ENCODE measurements at regions not wholly inside any gene's neighbourhood (a gene's known extent, or its start where the extent isn't known, plus 50 kb on each side); places are given as distances from the start of the nearest gene placed in this dataset.

DNA sequence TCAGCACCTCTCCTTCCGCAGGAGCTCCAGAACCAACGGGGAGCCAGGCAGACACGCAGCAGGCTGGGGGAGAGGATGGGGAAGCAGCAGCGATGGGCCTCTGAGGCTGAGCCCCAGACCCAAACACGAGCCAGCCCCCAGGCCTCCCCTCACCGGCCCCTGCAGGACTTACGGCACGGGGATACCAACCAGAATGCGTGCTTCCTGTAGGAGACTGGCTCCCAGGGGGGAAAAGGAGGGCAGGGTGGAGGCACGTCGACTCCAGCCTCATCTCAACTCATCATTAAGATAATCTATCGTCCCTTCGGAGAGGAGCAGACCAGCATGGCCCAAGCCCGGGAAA, 495.1 kb upstream of the MYT1L start:
- Histone ChIP-seq H3K4me1 (ENCODE audit: control insufficient read depth, insufficient read depth, low read length, unreplicated experiment) (no peaks in the 10 kb centered on the region), H2AFZ (ENCODE audit: low read length, unreplicated experiment) (no peak overlapping the region), H3K27me3 (ENCODE audit: insufficient read depth, low read length) (no peaks in the 10 kb centered on the region), H3K4me3 (ENCODE audit: low read depth, low read length) (no peak overlapping the region), H3K79me2 (ENCODE audit: control insufficient read depth, insufficient read depth, low read length, unreplicated experiment) (no peaks in the 10 kb centered on the region), H3K36me3 (ENCODE audit: insufficient read depth, low read length) (no peaks in the 10 kb centered on the region), H3K27ac (ENCODE audit: low read depth, low read length) (no peak overlapping the region)

DNA sequence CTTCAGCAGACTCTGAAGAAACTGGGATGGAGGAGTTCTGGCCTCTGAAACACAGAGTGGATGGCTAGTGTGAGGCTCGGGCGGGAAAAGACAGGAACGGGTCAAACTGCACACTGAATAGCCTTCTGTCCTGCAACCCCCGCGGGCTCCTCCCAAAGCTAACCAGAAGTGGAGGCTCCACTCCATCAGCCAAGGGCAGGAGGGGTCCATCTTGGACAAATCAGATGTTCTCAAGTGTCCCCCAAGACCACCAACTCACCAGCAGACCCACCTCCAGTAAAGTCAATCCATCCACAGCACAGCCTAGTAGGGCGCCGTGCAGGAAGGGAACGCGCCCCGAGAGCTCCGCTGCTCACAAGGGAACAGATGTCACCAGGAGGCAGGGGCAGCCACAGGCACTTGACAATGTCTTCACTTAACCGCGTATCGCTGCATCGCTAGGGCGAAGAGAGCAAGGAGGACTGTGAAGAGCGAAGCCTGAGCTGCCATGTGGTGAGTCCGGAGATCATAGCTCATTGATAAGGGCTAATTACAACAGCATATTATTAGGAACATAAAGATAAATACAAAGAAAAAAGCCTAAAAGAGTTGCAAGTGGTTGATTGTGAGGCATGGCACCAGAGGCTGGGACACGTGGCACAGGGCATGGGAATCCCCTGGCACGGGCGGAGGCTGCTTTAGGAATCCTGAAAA, 494.6 kb upstream of the MYT1L start:
- no peaks in the 10 kb centered on the region for H3K4me1 ChIP-seq (ENCODE audit: control insufficient read depth, insufficient read depth, low read length, unreplicated experiment)
- H3K27ac ChIP-seq (ENCODE audit: low read depth, low read length) = no peak overlapping the region
- H3K36me3 ChIP-seq (ENCODE audit: insufficient read depth, low read length) = no peaks in the 10 kb centered on the region
- no peaks in the 10 kb centered on the region for H3K27me3 ChIP-seq (ENCODE audit: insufficient read depth, low read length)
- no peak overlapping the region for H3K4me3 ChIP-seq (ENCODE audit: low read depth, low read length)
- H3K79me2 ChIP-seq (ENCODE audit: control insufficient read depth, insufficient read depth, low read length, unreplicated experiment) = no peaks in the 10 kb centered on the region
- no peak overlapping the region for H2AFZ ChIP-seq (ENCODE audit: low read length, unreplicated experiment)

DNA sequence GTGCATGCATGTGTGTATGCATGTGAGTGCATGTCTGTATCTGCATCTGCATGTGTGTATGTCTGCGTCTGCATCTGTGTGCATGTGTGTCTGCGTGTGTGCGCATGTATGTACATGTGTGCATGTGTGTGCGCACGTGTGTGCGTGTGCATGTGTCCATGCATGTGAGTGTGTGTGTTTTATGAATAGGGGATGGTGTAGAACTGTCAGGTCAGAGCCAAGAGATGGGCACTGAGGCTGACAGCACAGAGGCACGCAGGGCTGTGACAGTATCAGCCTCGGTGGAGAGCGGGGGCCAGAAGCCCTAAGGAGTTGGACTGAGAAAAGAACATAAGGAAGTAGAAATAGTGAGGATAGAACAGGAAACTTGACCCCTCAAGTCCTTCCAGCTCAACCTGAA, 494.0 kb upstream of the MYT1L start:
- Histone ChIP-seq H3K36me3 (ENCODE audit: insufficient read depth, low read length) (no peaks in the 10 kb centered on the region), H3K79me2 (ENCODE audit: control insufficient read depth, insufficient read depth, low read length, unreplicated experiment) (no peaks in the 10 kb centered on the region), H3K27ac (ENCODE audit: low read depth, low read length) (no peak overlapping the region), H3K4me1 (ENCODE audit: control insufficient read depth, insufficient read depth, low read length, unreplicated experiment) (no peaks in the 10 kb centered on the region), H3K27me3 (ENCODE audit: insufficient read depth, low read length) (no peaks in the 10 kb centered on the region), H2AFZ (ENCODE audit: low read length, unreplicated experiment) (no peak overlapping the region), H3K4me3 (ENCODE audit: low read depth, low read length) (no peak overlapping the region)

DNA sequence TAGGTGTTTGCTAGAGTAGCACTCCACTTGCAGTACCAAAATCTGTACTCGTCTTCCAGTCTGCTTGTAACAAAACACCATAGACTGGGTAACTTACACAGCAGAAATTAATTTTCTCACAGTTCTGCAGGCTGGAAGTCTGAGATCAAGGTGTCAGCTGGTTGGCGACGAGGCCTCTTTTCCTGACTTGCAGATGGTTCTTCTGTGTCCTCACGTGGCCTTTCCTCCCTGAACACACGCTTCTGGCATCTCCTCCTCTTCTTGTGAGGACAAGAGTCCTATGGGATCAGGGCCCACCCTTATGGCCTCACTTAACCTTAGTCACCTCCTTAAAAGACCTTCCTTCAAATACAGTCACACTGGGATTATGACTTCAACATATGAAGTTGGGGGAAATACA, 493.5 kb upstream of the MYT1L start:
- Histone ChIP-seq H3K4me1 (ENCODE audit: control insufficient read depth, insufficient read depth, low read length, unreplicated experiment) (no peaks in the 10 kb centered on the region), H3K36me3 (ENCODE audit: insufficient read depth, low read length) (no peaks in the 10 kb centered on the region), H2AFZ (ENCODE audit: low read length, unreplicated experiment) (no peak overlapping the region), H3K27me3 (ENCODE audit: insufficient read depth, low read length) (no peaks in the 10 kb centered on the region), H3K79me2 (ENCODE audit: control insufficient read depth, insufficient read depth, low read length, unreplicated experiment) (no peaks in the 10 kb centered on the region), H3K27ac (ENCODE audit: low read depth, low read length) (no peak overlapping the region), H3K4me3 (ENCODE audit: low read depth, low read length) (no peak overlapping the region)

DNA sequence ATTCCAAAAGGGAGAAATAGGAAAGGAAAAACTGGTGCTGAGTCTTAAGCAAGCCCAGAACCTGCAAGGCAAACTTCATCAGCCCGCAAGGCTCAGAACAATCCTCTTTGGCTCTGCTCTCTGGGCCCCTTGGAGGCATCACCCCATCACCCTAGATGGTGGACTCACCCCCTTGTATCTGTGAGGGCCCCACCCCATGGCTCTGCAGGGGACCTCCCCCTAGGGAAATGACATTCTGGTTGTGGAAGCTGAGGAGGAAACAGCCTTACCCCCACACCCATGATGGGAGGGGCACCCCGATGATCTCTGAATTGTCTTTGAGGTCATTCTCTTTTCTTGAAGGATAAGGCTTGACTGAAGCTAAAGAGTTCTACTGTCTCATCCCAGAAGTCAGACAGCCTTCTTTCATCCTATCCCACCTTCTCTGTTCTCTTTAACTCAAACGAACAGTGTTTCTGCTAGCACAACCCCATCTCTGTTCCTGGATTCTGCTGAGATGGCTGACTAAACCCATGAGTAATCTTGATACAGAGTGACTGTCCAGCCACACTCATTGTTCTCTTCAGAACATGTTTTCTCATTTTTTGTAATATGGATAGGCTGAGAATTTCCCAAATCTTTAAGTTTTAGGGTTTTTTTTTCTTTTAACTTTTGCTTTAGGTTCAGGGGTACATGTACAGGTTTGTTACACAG, 492.1 kb upstream of the MYT1L start:
- Histone ChIP-seq H3K36me3 (ENCODE audit: insufficient read depth, low read length) (no peaks in the 10 kb centered on the region), H3K27me3 (ENCODE audit: insufficient read depth, low read length) (no peaks in the 10 kb centered on the region), H3K79me2 (ENCODE audit: control insufficient read depth, insufficient read depth, low read length, unreplicated experiment) (no peaks in the 10 kb centered on the region), H3K4me3 (ENCODE audit: low read depth, low read length) (no peak overlapping the region), H3K27ac (ENCODE audit: low read depth, low read length) (no peak overlapping the region), H3K4me1 (ENCODE audit: control insufficient read depth, insufficient read depth, low read length, unreplicated experiment) (no peaks in the 10 kb centered on the region), H2AFZ (ENCODE audit: low read length, unreplicated experiment) (no peak overlapping the region)

DNA sequence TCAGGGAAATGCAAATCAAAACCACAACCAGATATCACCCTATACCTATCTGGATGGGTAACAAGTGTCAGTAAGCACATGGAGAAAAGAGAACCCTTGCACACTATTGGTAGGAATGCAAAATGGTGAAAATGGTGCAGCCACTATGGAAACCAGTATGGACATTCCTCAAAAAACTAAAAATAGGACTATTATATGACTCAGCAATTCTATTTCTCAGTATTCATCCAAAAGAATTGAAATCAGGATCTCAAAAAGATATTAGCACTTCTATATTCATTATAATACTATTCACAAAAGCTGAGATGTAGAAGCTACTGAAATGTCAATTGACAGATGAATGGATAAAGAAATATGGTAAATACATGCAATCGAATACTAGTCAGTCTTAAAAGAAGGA, 491.1 kb upstream of the MYT1L start:
- Histone ChIP-seq H3K4me3 (ENCODE audit: low read depth, low read length) (no peak overlapping the region), H3K36me3 (ENCODE audit: insufficient read depth, low read length) (no peaks in the 10 kb centered on the region), H2AFZ (ENCODE audit: low read length, unreplicated experiment) (no peak overlapping the region), H3K27me3 (ENCODE audit: insufficient read depth, low read length) (no peaks in the 10 kb centered on the region), H3K79me2 (ENCODE audit: control insufficient read depth, insufficient read depth, low read length, unreplicated experiment) (no peaks in the 10 kb centered on the region), H3K27ac (ENCODE audit: low read depth, low read length) (no peak overlapping the region), H3K4me1 (ENCODE audit: control insufficient read depth, insufficient read depth, low read length, unreplicated experiment) (no peaks in the 10 kb centered on the region)

DNA sequence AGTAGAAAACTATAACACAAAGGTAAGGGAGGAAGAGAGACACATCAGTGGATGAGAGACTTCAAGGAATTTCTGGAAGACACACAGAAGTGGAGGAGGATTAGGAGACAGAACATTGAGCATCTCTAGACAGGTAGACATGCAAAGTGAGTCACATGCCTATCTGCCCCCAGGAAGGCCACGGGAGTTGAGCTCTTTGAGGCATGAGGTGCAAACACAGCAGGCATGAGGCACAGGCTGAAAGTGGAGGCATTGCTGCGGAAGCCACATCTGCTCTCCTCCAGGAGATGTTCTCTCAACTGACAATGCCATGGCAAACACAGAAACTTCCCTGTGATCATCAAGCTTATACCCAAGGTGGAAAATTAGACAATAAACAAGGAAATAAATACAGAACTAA, 481.6 kb upstream of the MYT1L start:
- Histone ChIP-seq H2AFZ (ENCODE audit: low read length, unreplicated experiment) (no peak overlapping the region), H3K27me3 (ENCODE audit: insufficient read depth, low read length) (no peaks in the 10 kb centered on the region), H3K4me3 (ENCODE audit: low read depth, low read length) (no peak overlapping the region), H3K4me1 (ENCODE audit: control insufficient read depth, insufficient read depth, low read length, unreplicated experiment) (no peaks in the 10 kb centered on the region), H3K27ac (ENCODE audit: low read depth, low read length) (no peak overlapping the region), H3K79me2 (ENCODE audit: control insufficient read depth, insufficient read depth, low read length, unreplicated experiment) (no peaks in the 10 kb centered on the region), H3K36me3 (ENCODE audit: insufficient read depth, low read length) (no peaks in the 10 kb centered on the region)

DNA sequence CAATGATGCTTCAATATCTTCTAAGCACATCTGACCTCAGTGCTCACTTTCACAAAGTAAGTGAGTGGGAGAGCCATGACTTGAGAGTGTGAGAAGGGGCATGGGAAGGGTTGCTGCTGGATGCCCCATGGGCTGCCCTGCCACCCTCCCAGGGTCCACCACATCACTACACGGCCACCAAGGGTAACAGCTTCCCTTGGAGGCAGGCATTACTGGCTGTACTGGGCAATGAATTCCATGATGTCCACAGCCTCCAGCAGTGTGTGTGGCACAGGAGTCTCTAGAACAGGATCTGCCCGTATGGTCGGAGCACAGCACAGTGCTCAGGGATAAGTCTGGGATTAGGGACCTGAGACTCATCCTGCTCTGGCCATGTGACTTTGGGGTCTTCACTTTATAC, 481.0 kb upstream of the MYT1L start:
- no peaks in the 10 kb centered on the region for H3K36me3 ChIP-seq (ENCODE audit: insufficient read depth, low read length)

DNA sequence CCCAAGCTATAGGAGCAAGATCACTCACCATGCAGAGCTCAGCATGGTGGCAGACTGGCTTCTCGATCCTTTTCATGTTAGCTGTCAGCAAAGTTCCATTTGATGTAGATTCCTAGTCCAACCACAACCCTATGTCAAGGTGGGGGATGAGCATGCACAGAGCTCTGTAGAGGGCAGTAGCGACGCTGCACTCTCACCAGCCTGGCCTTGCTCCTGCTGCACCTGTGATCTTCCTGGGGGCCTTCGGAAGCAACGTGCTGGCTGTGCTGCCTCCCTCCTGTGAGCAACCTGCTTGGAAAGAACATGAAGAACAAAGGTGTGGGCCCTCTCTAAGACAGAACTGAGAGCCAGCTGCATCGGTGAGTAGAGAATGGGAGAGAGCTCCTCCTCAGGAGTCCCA, 479.4 kb upstream of the MYT1L start:
- Histone ChIP-seq H3K4me3 (ENCODE audit: low read depth, low read length) (no peak overlapping the region), H3K36me3 (ENCODE audit: insufficient read depth, low read length) (no peaks in the 10 kb centered on the region), H3K27me3 (ENCODE audit: insufficient read depth, low read length) (no peaks in the 10 kb centered on the region), H3K79me2 (ENCODE audit: control insufficient read depth, insufficient read depth, low read length, unreplicated experiment) (no peaks in the 10 kb centered on the region), H3K27ac (ENCODE audit: low read depth, low read length) (no peak overlapping the region), H3K4me1 (ENCODE audit: control insufficient read depth, insufficient read depth, low read length, unreplicated experiment) (no peaks in the 10 kb centered on the region), H2AFZ (ENCODE audit: low read length, unreplicated experiment) (no peak overlapping the region)

More for the DNA sequence above, 481.0 kb upstream of the MYT1L start:
- H3K79me2 ChIP-seq (ENCODE audit: control insufficient read depth, insufficient read depth, low read length, unreplicated experiment) = no peaks in the 10 kb centered on the region
- H3K27me3 ChIP-seq (ENCODE audit: insufficient read depth, low read length) = no peaks in the 10 kb centered on the region
- no peak overlapping the region for H3K27ac ChIP-seq (ENCODE audit: low read depth, low read length)
- no peak overlapping the region for H3K4me3 ChIP-seq (ENCODE audit: low read depth, low read length)
- no peaks in the 10 kb centered on the region for H3K4me1 ChIP-seq (ENCODE audit: control insufficient read depth, insufficient read depth, low read length, unreplicated experiment)
- no peak overlapping the region for H2AFZ ChIP-seq (ENCODE audit: low read length, unreplicated experiment)

DNA sequence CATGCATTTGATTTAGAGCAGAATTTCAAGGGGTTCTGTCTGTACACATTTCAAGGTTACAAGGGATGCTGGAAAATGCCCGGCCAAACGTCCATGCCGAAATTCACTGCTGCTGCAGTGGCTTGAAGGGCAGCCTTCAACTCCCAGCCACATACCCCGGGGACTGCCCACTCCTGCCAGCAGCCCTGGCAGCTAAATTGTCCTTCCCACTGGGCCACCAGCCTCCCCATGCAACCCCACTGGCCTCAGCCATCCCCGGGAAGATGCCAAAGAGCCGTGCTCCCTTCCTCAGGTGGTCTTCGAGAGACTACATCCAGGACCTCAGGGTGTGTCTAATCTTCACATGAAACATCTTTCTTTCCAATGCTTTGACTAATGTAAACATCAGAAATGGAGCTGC, 478.7 kb upstream of the MYT1L start:
- H3K27me3 ChIP-seq (ENCODE audit: insufficient read depth, low read length) = no peaks in the 10 kb centered on the region
- no peaks in the 10 kb centered on the region for H3K36me3 ChIP-seq (ENCODE audit: insufficient read depth, low read length)
- H3K4me1 ChIP-seq (ENCODE audit: control insufficient read depth, insufficient read depth, low read length, unreplicated experiment) = no peaks in the 10 kb centered on the region
- H2AFZ ChIP-seq (ENCODE audit: low read length, unreplicated experiment) = no peak overlapping the region
- no peak overlapping the region for H3K4me3 ChIP-seq (ENCODE audit: low read depth, low read length)
- H3K79me2 ChIP-seq (ENCODE audit: control insufficient read depth, insufficient read depth, low read length, unreplicated experiment) = no peaks in the 10 kb centered on the region
- no peak overlapping the region for H3K27ac ChIP-seq (ENCODE audit: low read depth, low read length)

DNA sequence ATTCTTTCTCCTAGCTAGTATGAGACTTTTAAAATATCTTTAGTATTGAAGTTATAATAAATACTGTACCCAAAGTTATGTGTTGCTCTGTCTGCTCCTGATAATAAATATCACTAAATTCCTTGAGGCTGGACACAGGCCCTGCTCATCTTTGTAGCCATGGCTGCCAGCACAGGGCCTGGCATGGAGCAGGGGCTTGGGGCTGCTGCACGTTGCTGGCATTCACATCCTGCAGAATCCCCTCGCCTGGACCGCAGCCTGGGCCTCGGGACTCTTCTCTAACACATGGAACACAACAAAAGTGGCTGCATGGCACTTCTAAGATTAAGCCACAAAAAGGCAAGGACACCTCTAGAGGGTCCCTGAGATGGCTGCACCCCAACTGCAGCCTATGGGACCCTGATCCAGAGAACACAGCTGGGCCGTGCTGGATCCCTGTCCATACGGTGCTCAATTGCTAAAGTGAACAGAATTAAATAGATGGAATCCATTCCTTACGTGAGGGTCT, 477.5 kb upstream of the MYT1L start:
- no peaks in the 10 kb centered on the region for H3K4me1 ChIP-seq (ENCODE audit: control insufficient read depth, insufficient read depth, low read length, unreplicated experiment)
- no peaks in the 10 kb centered on the region for H3K36me3 ChIP-seq (ENCODE audit: insufficient read depth, low read length)
- H3K27ac ChIP-seq (ENCODE audit: low read depth, low read length) = no peak overlapping the region
- no peaks in the 10 kb centered on the region for H3K27me3 ChIP-seq (ENCODE audit: insufficient read depth, low read length)
- no peak overlapping the region for H2AFZ ChIP-seq (ENCODE audit: low read length, unreplicated experiment)
- H3K79me2 ChIP-seq (ENCODE audit: control insufficient read depth, insufficient read depth, low read length, unreplicated experiment) = no peaks in the 10 kb centered on the region
- no peak overlapping the region for H3K4me3 ChIP-seq (ENCODE audit: low read depth, low read length)
